GM21576 (cell line): ENCODE measurements at regions not wholly inside any gene's neighbourhood (a gene's known extent, or its start where the extent isn't known, plus 50 kb on each side); places are given as distances from the start of the nearest gene placed in this dataset.

Experiments
- ATAC-seq: cut with Tn5 transposase; IDR thresholded peaks from one replicate; pipeline ENCODE4 v1.9.1; 2021; ENCODE audit warnings: mild to moderate bottlenecking, moderate library complexity; ENCODE audit not compliant: unreplicated experiment

- no peak for ATAC-seq
These were observed 109.0 kb upstream of the ZNF217 start for GRCh38 chr20:53702617-53703016.

DNA sequence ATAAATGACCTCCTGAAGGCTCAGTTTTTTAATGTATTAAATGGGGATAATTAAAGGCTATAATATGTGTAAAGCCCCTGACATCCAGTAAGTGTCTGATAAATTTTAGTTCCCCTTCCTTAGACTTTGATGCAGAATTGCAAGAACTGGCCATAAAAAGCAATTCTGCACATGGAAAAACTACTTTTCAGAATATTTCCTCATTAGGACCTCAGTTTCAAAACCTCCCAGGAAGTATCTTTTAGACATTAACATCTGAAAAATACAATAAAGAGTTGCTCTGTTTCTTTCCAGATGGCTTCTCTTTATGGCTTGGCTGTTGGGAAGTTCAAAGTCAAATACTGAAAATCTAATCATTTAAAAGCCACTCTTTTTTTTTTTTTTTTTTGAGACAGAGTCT, 106.3 kb upstream of the ZNF217 start:
- ATAC-seq, result no peak

DNA sequence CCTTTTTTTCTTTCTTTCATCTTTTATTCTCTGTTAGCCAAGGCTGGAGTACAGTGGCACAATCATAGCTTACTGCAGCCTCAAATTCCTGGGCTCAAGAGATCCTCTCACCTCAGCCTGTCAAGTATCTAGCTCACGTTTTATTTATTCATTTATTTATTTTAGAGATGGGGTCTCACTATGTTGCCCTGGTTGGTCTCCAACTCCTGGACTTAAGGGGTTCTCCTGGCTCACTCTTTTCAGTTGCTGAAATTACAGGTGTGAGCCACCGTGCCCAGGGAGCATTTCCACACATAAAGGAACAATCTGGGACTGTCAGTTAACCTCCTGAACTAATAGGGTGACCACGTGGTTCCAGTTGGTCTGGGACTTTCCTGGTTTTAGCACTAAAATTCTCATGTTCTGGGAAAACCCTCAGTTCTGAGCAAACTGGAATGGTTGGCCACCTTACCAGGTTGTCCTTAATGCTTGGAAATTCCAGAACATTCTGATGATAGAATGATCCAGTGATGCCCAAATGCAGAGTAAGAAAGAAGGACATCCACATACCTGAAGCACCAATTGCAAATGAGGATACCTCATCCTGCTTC, 105.5 kb upstream of the ZNF217 start:
- ATAC-seq, result no peak

- ATAC-seq, result no peak
These were observed 104.8 kb upstream of the ZNF217 start for GRCh38 chr20:53698371-53698978.

- no peak for ATAC-seq
These were observed 102.3 kb upstream of the ZNF217 start for GRCh38 chr20:53695797-53696527.

- no peak for ATAC-seq
These were observed 99.7 kb upstream of the ZNF217 start for GRCh38 chr20:53693262-53693871.

DNA sequence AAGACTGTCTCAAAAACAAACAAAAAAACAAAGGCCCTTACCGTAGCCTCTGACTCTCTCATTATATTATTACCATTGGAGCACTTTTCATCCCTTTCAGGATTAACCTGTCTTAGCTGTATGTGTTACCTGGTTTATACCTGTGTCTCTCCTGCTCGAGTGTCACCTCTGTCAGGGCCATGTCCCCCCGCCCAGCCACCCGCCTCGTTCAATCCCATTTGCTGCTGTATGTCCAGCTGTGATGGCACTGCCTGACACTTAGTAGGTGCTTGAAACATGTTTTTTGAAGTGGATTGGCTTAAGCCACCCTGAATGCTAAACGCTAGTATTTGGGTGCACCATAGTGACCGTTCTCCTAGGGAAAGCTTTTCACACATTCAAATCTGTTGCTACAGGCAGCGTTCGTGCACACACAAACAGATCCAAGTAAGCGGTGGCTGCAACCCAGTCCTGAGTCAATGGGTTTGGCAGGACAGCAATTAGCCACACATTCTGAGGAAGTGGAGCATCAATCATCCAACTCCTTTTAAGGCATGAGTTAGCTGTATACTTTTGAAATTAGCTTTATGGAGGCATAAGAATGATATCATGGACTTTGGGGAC, 98.9 kb upstream of the ZNF217 start:
- ATAC-seq, result no peak

GRCh38 chr20:53691811-53692192, 98.2 kb upstream of the ZNF217 start:
- ATAC-seq, result no peak

GRCh38 chr20:53691060-53691810, 97.6 kb upstream of the ZNF217 start:
- ATAC-seq, result no peak

DNA sequence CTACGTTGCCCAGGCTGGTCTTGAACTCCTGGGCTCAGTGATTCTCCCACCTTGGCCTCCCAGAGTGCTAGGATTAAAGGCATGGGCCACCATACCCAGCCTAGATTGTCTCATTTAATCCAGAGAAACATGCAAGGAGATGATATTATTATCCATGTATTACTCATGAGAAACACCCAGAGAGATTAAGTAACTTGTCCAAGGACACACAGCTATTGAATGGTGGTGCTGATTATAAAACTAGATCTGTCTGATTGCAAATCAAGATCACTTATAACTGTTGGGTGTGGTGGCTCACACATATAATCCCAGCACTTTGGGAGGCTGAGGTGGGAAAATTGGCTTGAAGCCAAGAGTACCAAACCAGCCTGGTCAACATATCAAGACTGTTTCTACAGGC, 94.4 kb upstream of the ZNF217 start:
- ATAC-seq, result no peak

- ATAC-seq, result no peak
These were observed 91.5 kb upstream of the ZNF217 start for GRCh38 chr20:53685070-53685595.

DNA sequence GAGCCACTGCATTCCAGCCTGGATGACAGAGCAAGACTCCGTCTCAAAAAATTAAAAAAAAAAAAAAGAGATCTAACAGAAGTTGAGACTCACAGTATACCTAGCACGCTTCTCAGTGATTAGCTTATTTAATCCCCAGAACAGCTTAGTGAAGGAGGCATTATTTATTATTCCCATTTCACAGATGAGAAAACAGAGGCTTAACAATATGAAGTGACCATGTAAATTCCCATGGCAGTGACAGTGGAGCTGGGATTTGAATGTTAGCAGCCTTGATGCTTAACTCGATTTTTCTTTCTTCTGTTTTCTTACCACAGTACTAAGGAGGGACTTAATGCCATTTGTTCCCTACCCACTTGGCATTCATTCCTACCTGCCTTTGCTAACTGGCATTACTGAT, 89.9 kb upstream of the ZNF217 start:
- no peak for ATAC-seq

DNA sequence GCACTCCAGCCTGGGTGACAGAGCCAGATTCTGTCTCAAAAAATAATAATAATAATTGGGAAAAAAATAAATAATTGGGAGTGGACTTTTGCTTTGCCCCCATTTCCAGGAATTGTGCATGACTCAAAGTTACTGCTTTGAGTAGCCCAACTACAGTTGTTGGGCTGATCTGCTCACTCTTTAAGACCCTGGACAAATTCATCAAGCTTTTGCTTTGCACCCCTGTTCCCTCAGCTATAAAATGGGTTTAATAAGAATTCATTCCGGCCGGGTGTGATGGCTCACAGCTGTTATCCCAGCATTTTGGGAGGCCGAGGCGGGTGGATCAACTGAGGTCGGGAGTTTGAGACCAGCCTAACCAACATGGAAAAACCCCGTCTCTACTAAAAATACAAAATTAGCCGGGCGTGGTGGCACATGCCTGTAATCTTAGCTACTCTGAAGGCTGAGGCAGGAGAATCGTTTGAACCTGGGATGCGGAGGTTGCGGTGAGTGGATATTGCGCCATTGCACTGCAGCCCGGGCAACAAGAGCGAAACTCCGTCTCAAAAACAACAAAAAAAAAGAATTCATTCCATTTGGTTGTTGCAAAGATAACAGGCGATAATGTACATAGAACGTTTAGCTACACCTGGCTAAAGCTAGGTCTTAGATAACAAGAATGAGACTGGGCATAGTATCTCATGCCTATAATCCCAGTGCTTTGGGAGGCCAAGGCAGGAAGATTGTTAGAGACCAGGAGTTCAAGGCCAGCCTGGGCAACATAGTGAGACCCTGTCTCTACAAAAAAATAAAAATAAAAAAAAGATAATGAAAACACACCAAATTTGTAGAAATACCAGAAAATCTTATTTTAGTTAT, 87.9 kb upstream of the ZNF217 start:
- ATAC-seq, result no peak

GRCh38 chr20:53679597-53680309, 86.1 kb upstream of the ZNF217 start:
- no peak for ATAC-seq

GRCh38 chr20:53678990-53679596, 85.5 kb upstream of the ZNF217 start:
- ATAC-seq, result no peak

DNA sequence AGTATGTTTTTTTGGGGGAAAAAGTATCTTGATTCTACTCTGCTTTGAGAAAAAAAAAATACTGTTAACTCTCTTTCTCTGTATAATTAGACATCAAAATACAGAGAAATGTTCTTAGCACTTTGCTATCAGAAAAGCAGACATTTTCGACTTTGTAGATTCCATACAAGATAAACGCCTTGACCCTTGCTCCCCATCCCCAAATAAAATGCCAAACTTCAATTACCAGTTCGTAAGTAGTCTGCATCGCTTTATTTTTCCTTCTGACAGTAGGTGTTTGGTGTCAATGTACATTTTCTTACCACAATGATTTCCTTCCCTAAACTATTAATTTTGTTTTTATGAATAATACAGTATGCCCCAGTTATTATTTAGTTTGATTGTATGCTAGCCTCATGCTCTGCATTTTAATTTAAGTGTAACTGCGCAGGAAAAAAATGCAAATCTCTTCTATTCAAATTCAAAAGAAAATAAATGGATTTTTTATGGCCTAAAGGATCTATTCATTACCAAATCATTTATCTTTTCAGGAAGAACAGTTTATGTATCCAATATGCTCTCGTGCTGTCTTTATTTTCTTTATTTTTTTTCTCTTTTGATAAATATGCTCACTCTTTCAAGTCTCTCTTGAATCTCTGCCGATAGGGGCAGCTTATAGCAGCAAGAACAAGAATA, 84.8 kb upstream of the ZNF217 start:
- no peak for ATAC-seq

GRCh38 chr20:53677447-53678314, 84.0 kb upstream of the ZNF217 start:
- no peak for ATAC-seq
